Activated T-cell treated with anti-CD3 and anti-CD28 coated beads, Interleukin-2, amount 50 U/mL, for 72 hours (primary cell): ENCODE measurements at regions not wholly inside any gene's neighbourhood (a gene's known extent, or its start where the extent isn't known, plus 50 kb on each side); places are given as distances from the start of the nearest gene placed in this dataset.
"Not testable (repeated sequence)": the region's sequence is repeated elsewhere in the genome, so short reads cannot be mapped to it uniquely, and the experiment has no call there.

Experiments used
- ATAC-seq, 2 donors: fragments of 150-1000 bp; cut with Tn5 transposase; replicated peaks in 1 of 2; 2 replicates each; pipeline ENCODE4 v1.10.0; 2021; ENCODE audit warnings: moderate library complexity in 2 of 2, mild to moderate bottlenecking in 1 of 2
- DNase-seq, 2 donors: peaks; one replicate each; pipeline ENCODE4 v3.0.0; 2021 to 2022; ENCODE audit warnings: mixed read lengths in 1 of 2
- H3K27ac Mint-ChIP-seq: one replicate; pipeline ENCODE4 v1.8.0; 2022; ENCODE audit warnings: mild to moderate bottlenecking, moderate library complexity, mixed read lengths
- H3K27me3 Mint-ChIP-seq: one replicate; pipeline ENCODE4 v1.8.0; 2022; ENCODE audit warnings: low read depth, mixed read lengths
- H3K36me3 Mint-ChIP-seq, 2 donors: one replicate each; pipeline ENCODE4 v1.8.0; 2022; ENCODE audit warnings: mixed read lengths in 2 of 2, mild to moderate bottlenecking in 1 of 2; ENCODE audit not compliant: insufficient read depth in 2 of 2
- H3K4me1 Mint-ChIP-seq: one replicate; pipeline ENCODE4 v1.8.0; 2022; ENCODE audit warnings: low read depth, mixed read lengths
- H3K4me3 Mint-ChIP-seq, 2 donors: one replicate each; pipeline ENCODE4 v1.8.0; 2022; ENCODE audit warnings: mild to moderate bottlenecking in 2 of 2, mixed read lengths in 2 of 2, moderate library complexity in 2 of 2
- H3K9me3 Mint-ChIP-seq, 2 donors: one replicate each; pipeline ENCODE4 v1.8.0; 2022; ENCODE audit warnings: mixed read lengths in 2 of 2

DNA sequence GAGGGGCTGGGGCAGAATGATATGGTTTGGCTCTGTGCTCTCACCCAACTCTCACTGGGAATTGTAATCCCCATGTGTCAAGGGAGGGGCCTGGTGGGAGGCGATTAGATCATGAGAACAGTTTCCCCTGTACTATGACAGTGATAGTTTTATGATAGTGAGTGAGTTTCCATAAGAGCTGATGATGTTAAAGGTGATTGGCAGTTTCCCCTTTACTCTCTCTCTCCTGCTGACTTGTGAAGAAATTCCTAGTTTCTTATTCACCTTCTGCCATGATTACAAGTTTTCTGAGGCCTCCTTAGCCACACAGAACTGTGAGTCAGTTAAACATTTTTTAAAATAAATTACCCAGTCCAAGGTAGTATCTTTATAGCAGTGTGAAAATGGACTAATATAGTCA is 120.4 kb upstream of the CDH9 start:
- H3K36me3 Mint-ChIP-seq: peaks cover 5 to 12% of the 10 kb centered on the region in 2 donors
- no peaks in the 10 kb centered on the region for H3K27me3 Mint-ChIP-seq
- ATAC-seq (no peak), DNase-seq (no peak)
- no peak overlapping the region for H3K4me3 Mint-ChIP-seq
- H3K9me3 Mint-ChIP-seq: peaks cover 14 to 22% of the 10 kb centered on the region in 2 donors
- H3K27ac Mint-ChIP-seq: no peak overlapping the region
- no peaks in the 10 kb centered on the region for H3K4me1 Mint-ChIP-seq

GRCh38 chr5:27158171-27158570 is 119.8 kb upstream of the CDH9 start:
- no peaks in the 10 kb centered on the region for H3K27me3 Mint-ChIP-seq
- peaks cover 14 to 22% of the 10 kb centered on the region in 2 donors for H3K9me3 Mint-ChIP-seq
- no peak for ATAC-seq
- H3K4me3 Mint-ChIP-seq: no peak overlapping the region
- DNase-seq: no peak
- H3K36me3 Mint-ChIP-seq: peaks cover 5 to 12% of the 10 kb centered on the region in 2 donors
- no peak overlapping the region for H3K27ac Mint-ChIP-seq
- no peaks in the 10 kb centered on the region for H3K4me1 Mint-ChIP-seq

- Mint-ChIP-seq H3K4me3 (no peak overlapping the region), H3K9me3 (peaks cover 4 to 7% of the 10 kb centered on the region in 2 donors), H3K4me1 (no peaks in the 10 kb centered on the region), H3K27ac (no peak overlapping the region), H3K36me3 (no peaks in the 10 kb centered on the region), H3K27me3 (no peaks in the 10 kb centered on the region)
- ATAC-seq: no peak
- no peak for DNase-seq
These were observed 106.1 kb upstream of the CDH9 start for GRCh38 chr5:27144456-27144855.

DNA sequence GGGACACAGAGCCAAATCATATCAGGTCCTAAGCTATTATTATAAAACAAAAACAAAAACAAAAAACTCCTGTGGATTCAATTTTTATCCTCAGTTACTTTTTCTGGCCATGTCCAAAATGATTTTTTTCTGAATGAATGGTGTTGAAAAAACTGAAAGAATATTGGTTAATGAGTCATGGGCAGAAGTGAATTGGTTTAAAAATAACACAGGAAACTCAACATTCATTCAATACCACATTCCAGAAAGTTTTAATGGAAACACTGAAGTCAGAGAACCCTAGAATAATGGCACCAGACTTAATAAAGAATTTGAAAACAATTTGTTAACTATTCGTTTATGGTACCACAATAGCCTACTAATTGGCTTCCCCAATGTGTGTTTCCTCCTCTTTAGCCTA is 102.4 kb upstream of the CDH9 start:
- Mint-ChIP-seq H3K4me3 (no peak overlapping the region), H3K4me1 (no peaks in the 10 kb centered on the region), H3K27me3 (no peaks in the 10 kb centered on the region), H3K27ac (no peak overlapping the region), H3K9me3 (peaks cover 8 to 9% of the 10 kb centered on the region in 2 donors), H3K36me3 (no peaks in the 10 kb centered on the region)
- no peak for ATAC-seq
- DNase-seq: no peak

DNA sequence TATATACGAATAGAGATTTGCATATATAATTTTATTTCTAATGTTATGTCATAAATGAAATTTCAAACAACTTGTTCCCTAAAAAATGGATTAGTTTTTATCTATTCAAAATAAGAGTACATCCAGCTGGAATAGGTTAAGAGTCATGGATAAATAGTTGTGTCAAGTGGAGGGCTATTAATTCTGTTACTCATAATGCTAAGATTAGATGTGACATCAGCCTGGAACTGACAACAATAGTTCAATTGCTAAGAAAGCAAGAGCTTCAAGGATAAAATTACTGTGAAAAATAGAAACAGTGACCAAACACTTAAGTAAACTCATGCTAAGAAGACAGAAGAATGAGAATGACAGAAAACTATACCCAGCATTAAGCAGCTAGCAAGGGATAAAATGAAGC is 92.2 kb upstream of the CDH9 start:
- Mint-ChIP-seq H3K36me3 (peaks cover 0 to 3% of the 10 kb centered on the region in 2 donors), H3K27ac (no peak overlapping the region), H3K9me3 (peaks cover 10 to 14% of the 10 kb centered on the region in 2 donors), H3K4me3 (no peak overlapping the region), H3K27me3 (no peaks in the 10 kb centered on the region), H3K4me1 (no peaks in the 10 kb centered on the region)
- DNase-seq: no peak
- no peak for ATAC-seq

GRCh38 chr5:27129926-27130325 is 91.5 kb upstream of the CDH9 start:
- H3K36me3 Mint-ChIP-seq: peaks cover 0 to 3% of the 10 kb centered on the region in 2 donors
- ATAC-seq (no peak), DNase-seq (no peak)
- no peak overlapping the region for H3K27ac Mint-ChIP-seq
- H3K4me1 Mint-ChIP-seq: no peaks in the 10 kb centered on the region
- H3K27me3 Mint-ChIP-seq: no peaks in the 10 kb centered on the region
- no peak overlapping the region for H3K4me3 Mint-ChIP-seq
- peaks cover 10 to 11% of the 10 kb centered on the region in 2 donors for H3K9me3 Mint-ChIP-seq

DNA sequence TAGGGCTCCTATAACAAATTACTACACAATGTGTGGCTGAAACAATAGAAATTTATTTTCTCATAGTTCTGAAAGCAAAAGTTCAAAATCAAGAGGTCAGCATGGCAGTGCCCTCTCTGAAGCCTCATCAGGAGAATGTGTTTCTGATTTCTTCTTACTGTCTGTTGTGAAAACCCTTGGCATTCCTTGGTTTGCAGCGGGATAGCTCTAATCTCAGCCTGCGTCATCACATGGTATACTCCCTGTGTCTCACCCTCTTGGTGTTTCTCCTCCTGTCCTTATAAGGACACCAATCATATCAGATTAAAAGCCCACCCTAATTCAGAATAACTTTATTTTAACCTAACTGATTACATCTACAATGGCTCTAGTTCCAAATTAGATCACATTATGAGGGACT is 87.5 kb upstream of the CDH9 start:
- H3K4me1 Mint-ChIP-seq: no peaks in the 10 kb centered on the region
- DNase-seq: no peak
- no peak for ATAC-seq
- H3K27ac Mint-ChIP-seq: no peak overlapping the region
- H3K4me3 Mint-ChIP-seq: no peak overlapping the region
- H3K27me3 Mint-ChIP-seq: no peaks in the 10 kb centered on the region
- peaks cover 6 to 8% of the 10 kb centered on the region in 2 donors for H3K9me3 Mint-ChIP-seq
- no peaks in the 10 kb centered on the region for H3K36me3 Mint-ChIP-seq

- no peaks in the 10 kb centered on the region for H3K4me1 Mint-ChIP-seq
These were observed 86.2 kb upstream of the CDH9 start for GRCh38 chr5:27124590-27124989.

DNA sequence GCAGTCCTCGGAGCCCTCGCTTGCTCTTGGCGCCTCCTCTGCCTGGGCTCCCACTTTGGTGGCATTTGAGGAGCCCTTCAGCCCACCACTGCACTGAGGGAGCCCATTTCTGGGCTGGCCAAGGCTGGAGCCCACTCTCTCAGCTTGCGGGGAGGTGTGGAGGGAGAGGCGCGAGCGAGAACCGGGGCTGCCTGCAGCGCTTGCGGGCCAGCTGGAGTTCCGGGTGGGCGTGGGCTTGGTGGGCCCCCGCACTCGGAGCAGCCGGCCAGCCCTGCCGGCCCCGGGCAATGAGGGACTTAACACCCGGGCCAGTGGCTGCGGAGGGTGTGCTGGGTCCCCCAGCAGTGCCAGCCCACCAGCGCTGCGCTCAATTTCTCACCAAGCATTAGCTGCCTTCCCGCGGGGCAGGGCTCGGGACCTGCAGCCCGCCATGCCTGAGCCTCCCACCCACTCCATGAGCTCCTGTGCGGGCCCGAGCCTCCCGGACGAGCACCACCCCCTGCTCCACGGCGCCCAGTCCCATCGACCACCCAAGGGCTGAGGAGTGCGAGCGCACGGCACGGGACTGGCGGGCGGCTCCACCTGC is 81.4 kb upstream of the CDH9 start:
- H3K9me3 Mint-ChIP-seq: peaks cover 7 to 17% of the 10 kb centered on the region in 2 donors
- ATAC-seq, H3K27ac Mint-ChIP-seq, H3K27me3 Mint-ChIP-seq, H3K4me1 Mint-ChIP-seq, H3K4me3 Mint-ChIP-seq, DNase-seq, H3K36me3 Mint-ChIP-seq: not testable (repeated sequence)

More at GRCh38 chr5:27124590-27124989, 86.2 kb upstream of the CDH9 start:
- ATAC-seq: no peak
- H3K27me3 Mint-ChIP-seq: no peaks in the 10 kb centered on the region
- DNase-seq: no peak
- no peak overlapping the region for H3K27ac Mint-ChIP-seq
- no peaks in the 10 kb centered on the region for H3K36me3 Mint-ChIP-seq
- H3K4me3 Mint-ChIP-seq: no peak overlapping the region
- peaks cover 6 to 12% of the 10 kb centered on the region in 2 donors for H3K9me3 Mint-ChIP-seq

DNA sequence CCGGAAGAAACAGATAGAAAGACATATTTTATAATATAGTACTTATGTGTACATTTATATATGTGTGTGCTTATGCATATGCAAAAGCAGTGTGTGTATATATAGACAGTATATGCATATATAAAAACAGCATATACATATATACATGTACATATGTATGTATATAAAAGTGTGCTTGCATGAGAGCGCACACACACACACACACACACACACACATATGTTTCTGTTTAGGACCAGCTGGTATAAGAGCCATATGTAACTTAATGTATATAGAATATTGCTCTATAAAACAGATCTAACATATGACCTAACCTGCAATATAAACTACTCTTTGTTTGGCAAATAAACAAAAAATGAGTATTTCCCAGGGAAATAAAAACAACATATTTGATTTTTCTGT is 65.1 kb upstream of the CDH9 start:
- Mint-ChIP-seq H3K4me3 (no peak overlapping the region), H3K4me1 (no peaks in the 10 kb centered on the region), H3K36me3 (no peaks in the 10 kb centered on the region), H3K27ac (no peak overlapping the region), H3K27me3 (no peaks in the 10 kb centered on the region), H3K9me3 (peaks cover 2 to 7% of the 10 kb centered on the region in 2 donors)
- no peak for ATAC-seq
- no peak for DNase-seq

DNA sequence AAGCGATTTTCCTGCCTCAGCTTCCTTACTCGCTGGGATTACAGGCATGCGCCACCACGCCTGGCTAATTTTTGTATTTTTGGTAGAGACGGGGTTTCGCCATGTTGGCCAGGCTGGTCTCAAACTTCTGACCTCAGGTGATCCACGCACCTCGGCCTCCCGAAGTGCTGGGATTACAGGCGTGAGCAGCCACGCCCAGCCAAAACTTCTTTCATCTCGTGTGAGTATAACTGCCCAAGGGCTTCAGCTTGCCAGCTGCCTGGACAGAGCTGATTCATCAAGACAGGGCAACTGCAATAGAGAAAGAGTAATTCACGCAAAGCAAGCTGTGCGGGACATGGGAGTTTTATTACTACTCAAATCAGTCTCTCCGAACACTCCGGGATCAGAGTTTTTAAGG is 57.4 kb upstream of the CDH9 start:
- not testable (repeated sequence) for H3K27me3 Mint-ChIP-seq, H3K4me3 Mint-ChIP-seq, H3K9me3 Mint-ChIP-seq, H3K27ac Mint-ChIP-seq, H3K36me3 Mint-ChIP-seq, ATAC-seq, H3K4me1 Mint-ChIP-seq, DNase-seq

GRCh38 chr5:27093279-27093678 is 54.9 kb upstream of the CDH9 start:
- no peaks in the 10 kb centered on the region for H3K36me3 Mint-ChIP-seq
- H3K4me1 Mint-ChIP-seq: no peaks in the 10 kb centered on the region
- ATAC-seq (no peak), DNase-seq (no peak)
- H3K9me3 Mint-ChIP-seq: peaks cover 2 to 7% of the 10 kb centered on the region in 2 donors
- H3K4me3 Mint-ChIP-seq: no peak overlapping the region
- no peak overlapping the region for H3K27ac Mint-ChIP-seq
- H3K27me3 Mint-ChIP-seq: no peaks in the 10 kb centered on the region

- H3K27ac Mint-ChIP-seq: no peak overlapping the region
- ATAC-seq (no peak), DNase-seq (no peak)
- no peaks in the 10 kb centered on the region for H3K36me3 Mint-ChIP-seq
- H3K27me3 Mint-ChIP-seq: no peaks in the 10 kb centered on the region
- H3K9me3 Mint-ChIP-seq: peaks cover 0 to 4% of the 10 kb centered on the region in 2 donors
- H3K4me1 Mint-ChIP-seq: no peaks in the 10 kb centered on the region
- no peak overlapping the region for H3K4me3 Mint-ChIP-seq
These were observed 53.5 kb upstream of the CDH9 start for GRCh38 chr5:27091858-27092257.

DNA sequence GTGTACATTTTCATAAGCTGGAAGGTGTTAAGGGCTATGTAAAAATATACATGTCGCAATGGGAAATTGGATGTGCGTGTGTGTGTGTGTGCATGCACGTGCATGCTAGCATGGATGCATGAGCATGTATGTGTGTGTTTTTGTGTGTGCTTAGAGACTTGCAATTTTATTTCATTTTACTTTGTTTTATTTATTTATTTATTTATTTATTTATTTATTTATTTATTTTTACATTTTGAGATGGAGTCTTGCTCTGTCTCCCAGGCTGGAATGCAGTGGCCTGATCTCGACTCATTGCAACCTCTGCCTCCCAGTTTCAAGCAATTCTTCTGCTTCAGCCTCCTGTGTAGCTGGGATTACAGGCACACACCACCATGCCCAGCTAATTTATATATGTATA is 50.4 kb upstream of the CDH9 start:
- H3K9me3 Mint-ChIP-seq: not testable (repeated sequence)

More for the DNA sequence above, 50.4 kb upstream of the CDH9 start:
- not testable (repeated sequence) for ATAC-seq, H3K36me3 Mint-ChIP-seq, H3K27ac Mint-ChIP-seq, H3K27me3 Mint-ChIP-seq, H3K4me3 Mint-ChIP-seq, DNase-seq, H3K4me1 Mint-ChIP-seq
